ENCODE measurements at regions not wholly inside any gene's neighbourhood (a gene's known extent, or its start where the extent isn't known, plus 50 kb on each side); places are given as distances from the start of the nearest gene placed in this dataset.

DNA sequence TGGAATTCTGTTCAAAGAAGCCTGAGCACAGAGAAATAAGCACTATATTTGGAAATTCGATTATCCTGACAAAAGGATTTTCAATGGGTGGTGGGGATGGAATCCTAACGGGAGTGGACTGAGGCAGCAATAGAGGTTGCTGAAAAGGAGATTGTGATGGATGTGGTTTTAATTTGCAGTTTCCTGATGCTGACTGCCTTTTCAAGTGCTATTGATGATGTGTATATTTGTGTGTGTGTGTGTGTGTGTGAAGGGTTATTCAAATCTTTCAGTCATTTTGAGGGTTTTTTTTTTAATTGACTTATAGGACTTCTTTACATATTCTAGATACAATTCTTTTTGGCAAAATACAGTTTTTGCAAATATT is 614.5 kb downstream of the HINT1 start:
- Histone ChIP-seq H3K27me3 (ENCODE audit: control insufficient read depth in 2 of 2, insufficient read depth in 2 of 2, low read length in 2 of 2) (no peaks in the 10 kb centered on the region), H3K9me1 (ENCODE audit: control insufficient read depth, insufficient read depth, low read length) (no peaks in the 10 kb centered on the region), H3K79me2 (ENCODE audit: control insufficient read depth, insufficient read depth, low read length) (no peaks in the 10 kb centered on the region), H3K4me2 (ENCODE audit: insufficient read depth, low read length) (no peak overlapping the region), H3K27ac (ENCODE audit: extremely low read depth, low read depth, low read length) (no peak overlapping the region), H3K9ac (ENCODE audit: insufficient read depth in 1 of 2, low read depth in 2 of 2, low read length in 2 of 2) (no peak overlapping the region), H3K4me3 (no peak overlapping the region), H3K9me3 (replicated peaks; ENCODE audit: control insufficient read depth, insufficient read depth, low read depth, low read length) (no peaks in the 10 kb centered on the region), H2AFZ (ENCODE audit: low read depth, low read length) (no peak overlapping the region), H3K4me1 (replicated peaks in 1 of 2; ENCODE audit: control insufficient read depth in 2 of 2, insufficient read depth in 2 of 2, low read length in 2 of 2) (no peaks in the 10 kb centered on the region), H4K20me1 (replicated peaks; ENCODE audit: control insufficient read depth, insufficient read depth, low read length) (no peaks in the 10 kb centered on the region), H3K36me3 (ENCODE audit: control insufficient read depth, insufficient read depth, low read length) (no peaks in the 10 kb centered on the region)
- POLR2A ChIA-PET: no interaction called here
- intact Hi-C loops (cut with micrococcal nuclease) (no loop called here), in situ Hi-C loops (cut with MboI) (no loop called here)
- WGBS (ENCODE audit: insufficient coverage, low coverage, missing lambda C conversion rate): 4% methylated on average over 2 of the region's 2 CpGs
- FAIRE-seq: no peak
- BruUV-seq (replicated peaks): no TSS peak
- TF ChIP-seq ZFP36 (IDR thresholded peaks at IDR 0.05; ENCODE audit: low read depth, low read length, partially characterized antibody) (no peak), ZNF24 (IDR thresholded peaks at IDR 0.05) (no peak), CBX8 (IDR thresholded peaks at IDR 0.05; ENCODE audit: borderline replicate concordance, extremely low read depth, low read depth, low read length, poor library complexity, severe bottlenecking) (no peak), DMBX1 (CRISPR knock-in tag; IDR thresholded peaks at IDR 0.05; ENCODE audit: borderline replicate concordance) (no peak), ZNF766 (CRISPR knock-in tag; conservative IDR thresholded peaks at IDR 0.05) (no peak), MYNN (IDR thresholded peaks at IDR 0.05) (no peak), MYNN (CRISPR knock-in tag; IDR thresholded peaks at IDR 0.05) (no peak), ZKSCAN1 (IDR thresholded peaks at IDR 0.05; ENCODE audit: low read depth, low read length) (no peak), ZNF384 (IDR thresholded peaks at IDR 0.05; ENCODE audit: low read depth, low read length) (no peak), CBFA2T2 (conservative IDR thresholded peaks at IDR 0.05) (no peak), TOE1 (IDR thresholded peaks at IDR 0.05; ENCODE audit: borderline replicate concordance) (no peak), TOE1 (CRISPR knock-in tag; IDR thresholded peaks at IDR 0.05; ENCODE audit: borderline replicate concordance, low read depth) (no peak), ZNF780A (CRISPR knock-in tag; IDR thresholded peaks at IDR 0.05) (no peak)
- TF ChIP-seq, protein P1, sequence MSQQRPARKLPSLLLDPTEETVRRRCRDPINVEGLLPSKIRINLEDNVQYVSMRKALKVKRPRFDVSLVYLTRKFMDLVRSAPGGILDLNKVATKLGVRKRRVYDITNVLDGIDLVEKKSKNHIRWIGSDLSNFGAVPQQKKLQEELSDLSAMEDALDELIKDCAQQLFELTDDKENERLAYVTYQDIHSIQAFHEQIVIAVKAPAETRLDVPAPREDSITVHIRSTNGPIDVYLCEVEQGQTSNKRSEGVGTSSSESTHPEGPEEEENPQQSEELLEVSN (IDR thresholded peaks at IDR 0.05; ENCODE audit: borderline replicate concordance in 1 of 2, extremely low read depth in 1 of 2, insufficient read depth in 1 of 2, insufficient read length in 1 of 2, low read depth in 1 of 2, low read length in 1 of 2, poor library complexity in 1 of 2, severe bottlenecking in 1 of 2): no peak
- TF ChIP-seq, protein P2, sequence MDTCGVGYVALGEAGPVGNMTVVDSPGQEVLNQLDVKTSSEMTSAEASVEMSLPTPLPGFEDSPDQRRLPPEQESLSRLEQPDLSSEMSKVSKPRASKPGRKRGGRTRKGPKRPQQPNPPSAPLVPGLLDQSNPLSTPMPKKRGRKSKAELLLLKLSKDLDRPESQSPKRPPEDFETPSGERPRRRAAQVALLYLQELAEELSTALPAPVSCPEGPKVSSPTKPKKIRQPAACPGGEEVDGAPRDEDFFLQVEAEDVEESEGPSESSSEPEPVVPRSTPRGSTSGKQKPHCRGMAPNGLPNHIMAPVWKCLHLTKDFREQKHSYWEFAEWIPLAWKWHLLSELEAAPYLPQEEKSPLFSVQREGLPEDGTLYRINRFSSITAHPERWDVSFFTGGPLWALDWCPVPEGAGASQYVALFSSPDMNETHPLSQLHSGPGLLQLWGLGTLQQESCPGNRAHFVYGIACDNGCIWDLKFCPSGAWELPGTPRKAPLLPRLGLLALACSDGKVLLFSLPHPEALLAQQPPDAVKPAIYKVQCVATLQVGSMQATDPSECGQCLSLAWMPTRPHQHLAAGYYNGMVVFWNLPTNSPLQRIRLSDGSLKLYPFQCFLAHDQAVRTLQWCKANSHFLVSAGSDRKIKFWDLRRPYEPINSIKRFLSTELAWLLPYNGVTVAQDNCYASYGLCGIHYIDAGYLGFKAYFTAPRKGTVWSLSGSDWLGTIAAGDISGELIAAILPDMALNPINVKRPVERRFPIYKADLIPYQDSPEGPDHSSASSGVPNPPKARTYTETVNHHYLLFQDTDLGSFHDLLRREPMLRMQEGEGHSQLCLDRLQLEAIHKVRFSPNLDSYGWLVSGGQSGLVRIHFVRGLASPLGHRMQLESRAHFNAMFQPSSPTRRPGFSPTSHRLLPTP (IDR thresholded peaks at IDR 0.05; ENCODE audit: borderline replicate concordance, extremely low read depth, insufficient read length): no peak
- no peak for ATAC-seq
- no peak for DNase-seq (ENCODE audit: extremely low read depth in 1 of 4, low spot score in 3 of 4)
- CTCF ChIA-PET (ENCODE audit: low intra/inter-chr PET ratio): no interaction called here
